Lung (tissue), 11 donors: ENCODE measurements at regions not wholly inside any gene's neighbourhood (a gene's known extent, or its start where the extent isn't known, plus 50 kb on each side); places are given as distances from the start of the nearest gene placed in this dataset.

Experiments used
- ATAC-seq: fragments of 200-7000 bp; cut with Tn5 transposase; one replicate; pipeline ENCODE4 v1.9.1; 2020; ENCODE audit warnings: moderate number of reproducible peaks; ENCODE audit not compliant: insufficient read depth, low FRiP score
- DNase-seq, 3 donors: peaks; one replicate each; pipeline ENCODE4 v3.0.0-alpha.2; 2013 to 2017
- H3K27ac ChIP-seq, 2 donors: one replicate each; pipeline ENCODE4 v1.5.1; 2013; ENCODE audit warnings: mild to moderate bottlenecking in 2 of 2, moderate library complexity in 2 of 2, control low read depth in 1 of 2, inconsistent platforms in 1 of 2, low read depth in 1 of 2, low read length in 1 of 2
- H3K27me3 ChIP-seq, 3 donors: one replicate each; pipeline ENCODE4 v1.5.1; 2013; ENCODE audit warnings: low read length in 2 of 3; ENCODE audit not compliant: control insufficient read depth in 3 of 3, insufficient read depth in 3 of 3
- H3K36me3 ChIP-seq, 4 donors: one replicate each; pipeline ENCODE4 v1.5.1; 2013; ENCODE audit warnings: low read length in 4 of 4, mild to moderate bottlenecking in 1 of 4, moderate library complexity in 1 of 4; ENCODE audit not compliant: control insufficient read depth in 4 of 4, insufficient read depth in 4 of 4
- H3K4me1 ChIP-seq, 5 donors: one replicate each; pipeline ENCODE4 v1.5.1; 2013; ENCODE audit warnings: low read length in 5 of 5, mild to moderate bottlenecking in 2 of 5, moderate library complexity in 1 of 5; ENCODE audit not compliant: control insufficient read depth in 5 of 5, insufficient read depth in 5 of 5
- H3K4me3 ChIP-seq: one replicate; pipeline ENCODE4 v1.5.1; 2013; ENCODE audit warnings: mild to moderate bottlenecking, control low read depth, moderate library complexity
- H3K9ac ChIP-seq, 2 donors: one replicate each; pipeline ENCODE4 v1.5.1; 2013; ENCODE audit warnings: low read length in 2 of 2, control low read depth in 1 of 2; ENCODE audit not compliant: insufficient read depth in 1 of 2
- H3K9me3 ChIP-seq, 4 donors: one replicate each; pipeline ENCODE4 v1.5.1; 2013; ENCODE audit warnings: low read length in 3 of 4, mild to moderate bottlenecking in 1 of 4, moderate library complexity in 1 of 4; ENCODE audit not compliant: control insufficient read depth in 4 of 4, insufficient read depth in 3 of 4
- WGBS, 2 donors: extraction: QIAGEN DNeasy Blood & Tissue Kit; methylation state at CpG; one replicate each; pipeline ENCODE4 v1.1.7; 2013; 5-methylcytosine and 5-hydroxymethylcytosine counted together
- TF ChIP-seq, protein P1 (sequence below): IDR thresholded peaks from 2 replicates; pipeline ENCODE4 v1.5.1; 2012; ENCODE audit warnings: mild to moderate bottlenecking; ENCODE audit errors: control extremely low read depth, extremely low read depth
- donor health status: control.
- donor health status: control.
- donor health status: Bipolar disorder and iron deficiency.
- donor health status: healthy.
- donor health status: DM: yes; HTN: yes; CAD: no.

DNA sequence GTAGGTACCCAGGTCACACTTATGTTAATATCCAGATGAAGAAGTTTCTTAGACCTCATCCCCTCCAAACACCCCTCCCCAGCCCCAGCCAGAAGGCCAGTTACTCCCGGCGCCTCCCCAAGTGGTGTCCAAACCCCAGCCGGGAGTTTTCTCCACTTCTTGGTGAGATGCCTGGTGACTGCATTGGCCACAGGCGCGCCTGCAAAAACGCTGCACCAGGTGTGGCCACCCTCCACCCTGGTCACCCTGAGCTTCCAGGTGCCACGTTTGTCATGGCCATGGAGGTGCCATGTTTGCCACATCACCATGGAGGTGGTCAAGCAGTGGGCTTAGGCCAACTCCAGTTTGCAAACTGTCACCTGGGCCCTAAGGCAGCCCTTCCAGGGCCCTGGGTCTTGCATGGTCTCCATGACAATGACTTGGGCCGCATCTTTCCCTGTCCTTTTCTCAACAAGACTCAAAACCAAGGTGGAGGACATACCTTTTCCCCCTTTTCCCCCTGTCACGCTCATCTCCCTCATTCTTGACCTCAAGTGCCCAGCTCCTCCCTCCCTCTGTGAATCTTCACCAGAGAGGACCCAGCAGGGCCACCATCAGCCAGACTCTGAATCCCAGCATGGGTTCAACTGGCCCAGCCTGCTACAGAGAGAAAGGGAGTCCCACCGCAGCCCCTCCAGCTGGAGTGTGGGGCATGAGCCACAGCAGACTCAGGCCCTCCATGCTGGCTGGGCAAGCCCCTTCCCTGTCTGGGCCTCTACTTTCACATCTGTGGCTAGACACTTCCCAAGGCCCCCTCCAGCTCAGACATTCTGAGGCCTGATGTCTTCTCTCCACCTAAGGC is 125.9 kb upstream of the ZBTB40 start:
- no peak overlapping the region for H3K9ac ChIP-seq
- no peak overlapping the region for H3K4me3 ChIP-seq
- TF ChIP-seq, protein P1, sequence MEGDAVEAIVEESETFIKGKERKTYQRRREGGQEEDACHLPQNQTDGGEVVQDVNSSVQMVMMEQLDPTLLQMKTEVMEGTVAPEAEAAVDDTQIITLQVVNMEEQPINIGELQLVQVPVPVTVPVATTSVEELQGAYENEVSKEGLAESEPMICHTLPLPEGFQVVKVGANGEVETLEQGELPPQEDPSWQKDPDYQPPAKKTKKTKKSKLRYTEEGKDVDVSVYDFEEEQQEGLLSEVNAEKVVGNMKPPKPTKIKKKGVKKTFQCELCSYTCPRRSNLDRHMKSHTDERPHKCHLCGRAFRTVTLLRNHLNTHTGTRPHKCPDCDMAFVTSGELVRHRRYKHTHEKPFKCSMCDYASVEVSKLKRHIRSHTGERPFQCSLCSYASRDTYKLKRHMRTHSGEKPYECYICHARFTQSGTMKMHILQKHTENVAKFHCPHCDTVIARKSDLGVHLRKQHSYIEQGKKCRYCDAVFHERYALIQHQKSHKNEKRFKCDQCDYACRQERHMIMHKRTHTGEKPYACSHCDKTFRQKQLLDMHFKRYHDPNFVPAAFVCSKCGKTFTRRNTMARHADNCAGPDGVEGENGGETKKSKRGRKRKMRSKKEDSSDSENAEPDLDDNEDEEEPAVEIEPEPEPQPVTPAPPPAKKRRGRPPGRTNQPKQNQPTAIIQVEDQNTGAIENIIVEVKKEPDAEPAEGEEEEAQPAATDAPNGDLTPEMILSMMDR, result no peak
- 93 to 96% methylated on average over 10 of the region's 10 CpGs for WGBS, 2 donors
- ATAC-seq (no peak), DNase-seq (no peak)
- no peaks in the 10 kb centered on the region for H3K36me3 ChIP-seq
- H3K27me3 ChIP-seq, result peaks cover 0 to 2% (median 0%) of the 10 kb centered on the region in 3 donors
- no peaks in the 10 kb centered on the region for H3K9me3 ChIP-seq
- H3K4me1 ChIP-seq, result peaks cover 0 to 11% (median 4%) of the 10 kb centered on the region in 5 donors
- no peak overlapping the region for H3K27ac ChIP-seq

DNA sequence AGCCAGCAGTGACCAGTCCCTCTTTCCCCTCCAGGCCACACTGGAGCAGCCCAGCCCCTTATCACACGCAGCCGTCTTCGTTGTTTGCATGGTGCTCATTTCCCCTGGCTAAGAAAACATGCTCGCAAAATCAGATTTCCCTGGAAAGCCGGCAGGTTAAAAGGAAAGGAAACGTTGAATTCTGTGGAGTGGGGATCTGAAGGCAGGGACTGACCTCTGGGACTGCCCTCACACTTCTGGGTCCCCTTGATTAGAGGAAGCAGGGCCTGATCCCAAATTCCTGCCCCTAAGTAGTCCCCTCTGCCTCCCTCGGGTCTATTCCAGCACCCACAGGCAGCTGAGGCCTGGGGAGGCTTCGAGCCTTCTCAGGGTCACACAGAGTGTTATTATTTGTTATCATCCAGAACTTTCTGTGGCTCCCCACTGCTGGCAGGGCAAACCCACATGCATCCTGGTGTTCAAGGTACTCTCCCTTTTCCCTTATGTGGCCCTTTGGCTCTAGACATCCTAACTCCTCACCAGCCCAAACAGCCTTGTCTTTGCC is 125.2 kb upstream of the ZBTB40 start:
- no peak for DNase-seq
- Histone ChIP-seq H3K27me3 (peaks cover 0 to 3% (median 0%) of the 10 kb centered on the region in 3 donors), H3K27ac (no peak overlapping the region), H3K4me3 (no peak overlapping the region), H3K9ac (no peak overlapping the region), H3K9me3 (no peaks in the 10 kb centered on the region), H3K36me3 (no peaks in the 10 kb centered on the region), H3K4me1 (peaks cover 0 to 11% (median 4%) of the 10 kb centered on the region in 5 donors)
- no peak for ATAC-seq
- 75 to 86% methylated on average over 8 of the region's 8 CpGs for WGBS, 2 donors
- TF ChIP-seq, protein P1, result no peak

DNA sequence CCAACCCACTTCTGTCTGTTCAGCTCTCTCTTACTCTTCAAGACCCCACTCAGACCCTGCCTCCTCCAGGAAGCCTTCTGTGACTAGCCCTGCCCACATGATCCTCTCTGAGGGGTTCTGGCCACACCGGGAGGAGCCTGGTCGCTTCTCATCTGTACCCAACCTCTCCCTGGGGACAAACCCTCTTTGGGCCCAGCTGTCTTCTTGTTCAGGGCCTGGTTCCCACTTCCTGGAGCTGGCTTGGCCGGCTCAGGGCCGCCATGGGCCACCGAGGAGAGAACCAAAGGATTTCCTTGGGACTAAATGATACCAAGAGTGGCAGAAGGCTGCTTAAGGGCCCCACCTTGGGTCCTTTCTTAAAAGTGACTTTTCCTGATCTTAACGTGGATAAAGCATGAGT is 124.7 kb upstream of the ZBTB40 start:
- Histone ChIP-seq H3K4me3 (no peak overlapping the region), H3K36me3 (no peaks in the 10 kb centered on the region), H3K9ac (no peak overlapping the region), H3K27me3 (peaks cover 0 to 3% (median 0%) of the 10 kb centered on the region in 3 donors), H3K9me3 (no peaks in the 10 kb centered on the region), H3K4me1 (peaks cover 0 to 11% (median 4%) of the 10 kb centered on the region in 5 donors), H3K27ac (no peak overlapping the region)
- no peak for ATAC-seq
- 90 to 97% methylated on average over 6 of the region's 6 CpGs for WGBS, 2 donors
- DNase-seq, result no peak
- TF ChIP-seq, protein P1, result no peak
